Stomach (tissue), 8 donors: ENCODE measurements at regions not wholly inside any gene's neighbourhood (a gene's known extent, or its start where the extent isn't known, plus 50 kb on each side); places are given as distances from the start of the nearest gene placed in this dataset.

Experiments used
- DNase-seq, 2 donors: peaks; one replicate each; pipeline versions ENCODE4 v3.0.0 to v3.0.0-alpha.2; 2013 to 2019
- H3K27ac ChIP-seq, 5 donors: fragments of 200-600 bp in 4 of 5; sonication (generic) in 4 of 5; one replicate each; pipeline ENCODE4 v1.5.1; 2013 to 2019; ENCODE audit warnings: mild to moderate bottlenecking in 1 of 5, moderate library complexity in 1 of 5
- H3K27me3 ChIP-seq, 3 donors: fragments of 200-600 bp; sonication (generic); one replicate each; pipeline ENCODE4 v1.5.1; 2017 to 2019; ENCODE audit warnings: mixed run types in 1 of 3
- H3K36me3 ChIP-seq, 4 donors: fragments of 200-600 bp; sonication (generic); 1 replicate in 3 of 4; 2 replicates in 1 of 4; pipeline ENCODE4 v1.5.1; 2016 to 2019
- H3K4me1 ChIP-seq, 4 donors: fragments of 200-600 bp; sonication (generic); one replicate each; pipeline ENCODE4 v1.5.1; 2016 to 2019
- H3K4me3 ChIP-seq, 4 donors: fragments of 200-600 bp; sonication (generic) in 3 of 4; one replicate each; pipeline ENCODE4 v1.5.1; 2016 to 2019; ENCODE audit warnings: mild to moderate bottlenecking in 1 of 4
- H3K9me3 ChIP-seq, 4 donors: fragments of 200-600 bp; sonication (generic); one replicate each; pipeline ENCODE4 v1.5.1; 2016 to 2019
- EP300 ChIP-seq: sonication (generic); formaldehyde crosslinking; IDR thresholded peaks from one replicate; pipeline ENCODE4 v1.6.1; 2017; ENCODE audit warnings: antibody characterized with exemption
- POLR2A ChIP-seq, 4 donors: fragments of 450-650 bp; IDR thresholded peaks; one replicate each; pipeline ENCODE4 v1.6.1; 2016; ENCODE audit warnings: antibody characterized with exemption in 4 of 4, control low read depth in 2 of 4, mild to moderate bottlenecking in 1 of 4, moderate library complexity in 1 of 4
- POLR2AphosphoS5 ChIP-seq, 3 donors: sonication (generic); formaldehyde crosslinking; IDR thresholded peaks; one replicate each; pipeline ENCODE4 v1.6.1; 2016; ENCODE audit warnings: antibody characterized with exemption in 3 of 3
- whole genome bisulfite sequencing, 5 donors: extraction: QIAGEN DNeasy Blood & Tissue Kit in 3 of 5; methylation state at CpG; one replicate each; pipeline versions ENCODE4 v1.1.5 to v1.1.7; 2013 to 2018; 5-methylcytosine and 5-hydroxymethylcytosine counted together
- intact Hi-C: fragments of 100-400 bp; cut with DNase I; formaldehyde crosslinking; loops from one replicate; pipeline ENCODE4 v1.15.1; 2023; ENCODE audit warnings: low total_unique reads
- TF ChIP-seq, protein P1 (sequence below), 7 experiments: fragments of 450-650 bp in 4 of 7; fragments of 200-600 bp in 3 of 7; sonication (generic) in 3 of 7; IDR thresholded peaks; one replicate each; pipeline ENCODE4 v1.5.1; 2016 to 2019; ENCODE audit warnings: antibody characterized with exemption in 7 of 7, control low read depth in 2 of 7, mild to moderate bottlenecking in 1 of 7
- donor health status: healthy with polysubstance abuse.
- donor health status: Bipolar disorder and iron deficiency.
- donor health status: healthy.

GRCh38 chr11:119910051-119910450, 181.1 kb upstream of the NECTIN1 start:
- 23 to 64% (median 46%) methylated on average over 4 of the region's 4 CpGs for WGBS, 5 donors
- H3K9me3 ChIP-seq: peaks cover 0 to 4% (median 0%) of the 10 kb centered on the region in 4 donors
- H3K36me3 ChIP-seq: peaks cover 0 to 18% (median 3%) of the 10 kb centered on the region in 4 donors
- peaks cover 24 to 53% (median 34%) of the 10 kb centered on the region in 4 donors for H3K4me1 ChIP-seq
- no peak overlapping the region for H3K4me3 ChIP-seq
- DNase-seq: peak; percentile 73 to 74
- H3K27ac ChIP-seq: peak overlapping the region in 4 of 5 donors; percentile 12 to 81 (median 56)
- peak in 2 of 3 donors; percentile 14 to 54 for TF ChIP-seq POLR2AphosphoS5 (IDR thresholded peaks at IDR 0.05)
- no peak for TF ChIP-seq POLR2A (IDR thresholded peaks at IDR 0.05)
- intact Hi-C loops: no loop called here
- H3K27me3 ChIP-seq: peaks cover 0 to 4% (median 0%) of the 10 kb centered on the region in 3 donors

DNA sequence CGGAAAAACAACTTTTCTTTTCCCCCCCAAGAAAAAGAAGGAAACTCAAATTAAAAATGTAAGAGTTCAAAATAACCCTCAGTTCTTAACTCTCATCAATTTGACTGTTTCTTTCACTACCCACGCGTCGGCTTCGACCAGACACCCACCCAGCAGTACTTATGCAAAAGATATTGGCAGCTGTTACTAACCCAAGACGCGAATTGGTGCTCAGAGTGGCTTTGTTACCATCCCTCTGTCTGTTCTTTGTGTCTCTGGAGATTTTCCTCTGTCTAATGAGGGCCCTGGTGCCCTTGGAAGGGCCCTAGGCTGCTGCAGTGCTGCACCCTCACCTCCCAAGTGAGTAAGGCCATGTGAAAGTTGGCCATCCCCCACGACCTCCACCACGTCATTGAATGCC, 180.5 kb upstream of the NECTIN1 start:
- no peak for DNase-seq
- 79 to 85% (median 84%) methylated on average over 9 of the region's 9 CpGs for WGBS, 5 donors
- TF ChIP-seq POLR2A (IDR thresholded peaks at IDR 0.05) (no peak), EP300 (no peak), POLR2AphosphoS5 (IDR thresholded peaks at IDR 0.05) (no peak)
- TF ChIP-seq, protein P1, sequence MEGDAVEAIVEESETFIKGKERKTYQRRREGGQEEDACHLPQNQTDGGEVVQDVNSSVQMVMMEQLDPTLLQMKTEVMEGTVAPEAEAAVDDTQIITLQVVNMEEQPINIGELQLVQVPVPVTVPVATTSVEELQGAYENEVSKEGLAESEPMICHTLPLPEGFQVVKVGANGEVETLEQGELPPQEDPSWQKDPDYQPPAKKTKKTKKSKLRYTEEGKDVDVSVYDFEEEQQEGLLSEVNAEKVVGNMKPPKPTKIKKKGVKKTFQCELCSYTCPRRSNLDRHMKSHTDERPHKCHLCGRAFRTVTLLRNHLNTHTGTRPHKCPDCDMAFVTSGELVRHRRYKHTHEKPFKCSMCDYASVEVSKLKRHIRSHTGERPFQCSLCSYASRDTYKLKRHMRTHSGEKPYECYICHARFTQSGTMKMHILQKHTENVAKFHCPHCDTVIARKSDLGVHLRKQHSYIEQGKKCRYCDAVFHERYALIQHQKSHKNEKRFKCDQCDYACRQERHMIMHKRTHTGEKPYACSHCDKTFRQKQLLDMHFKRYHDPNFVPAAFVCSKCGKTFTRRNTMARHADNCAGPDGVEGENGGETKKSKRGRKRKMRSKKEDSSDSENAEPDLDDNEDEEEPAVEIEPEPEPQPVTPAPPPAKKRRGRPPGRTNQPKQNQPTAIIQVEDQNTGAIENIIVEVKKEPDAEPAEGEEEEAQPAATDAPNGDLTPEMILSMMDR (IDR thresholded peaks at IDR 0.05): no peak
- peaks cover 30 to 57% (median 36%) of the 10 kb centered on the region in 4 donors for H3K4me1 ChIP-seq
- no peaks in the 10 kb centered on the region for H3K9me3 ChIP-seq
- peak overlapping the region in 4 of 5 donors; percentile 7 to 81 (median 59) for H3K27ac ChIP-seq
- peaks cover 0 to 4% (median 0%) of the 10 kb centered on the region in 3 donors for H3K27me3 ChIP-seq
- H3K36me3 ChIP-seq: peaks cover 0 to 13% (median under 1%) of the 10 kb centered on the region in 4 donors
- intact Hi-C loops: no loop called here
- H3K4me3 ChIP-seq: no peak overlapping the region

DNA sequence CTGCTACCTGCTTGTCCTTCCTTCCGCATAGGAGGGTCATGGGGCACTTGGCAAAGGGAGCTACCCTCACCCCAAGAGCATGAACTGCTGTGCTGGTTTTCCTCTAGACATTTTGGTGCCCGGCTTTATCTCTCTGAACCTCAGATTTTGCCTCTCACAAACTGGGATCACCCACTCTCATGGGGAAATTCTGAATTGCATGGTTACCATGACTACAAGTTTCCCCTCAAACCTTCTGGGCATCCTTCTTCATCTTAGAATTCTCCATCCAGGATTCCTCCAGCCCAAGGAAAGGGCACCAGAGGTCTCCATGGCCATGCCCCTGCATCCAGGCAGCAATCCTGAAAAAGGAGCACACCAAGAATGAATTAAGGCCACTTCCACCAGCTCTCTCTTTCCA, 180.1 kb upstream of the NECTIN1 start:
- no peak for TF ChIP-seq POLR2A (IDR thresholded peaks at IDR 0.05)
- TF ChIP-seq, protein P1 (IDR thresholded peaks at IDR 0.05): no peak
- TF ChIP-seq EP300: no peak
- TF ChIP-seq POLR2AphosphoS5 (IDR thresholded peaks at IDR 0.05): no peak
- Histone ChIP-seq H3K9me3 (no peaks in the 10 kb centered on the region), H3K4me3 (no peak overlapping the region), H3K36me3 (peaks cover 0 to 9% (median 0%) of the 10 kb centered on the region in 4 donors), H3K4me1 (peaks cover 34 to 61% (median 40%) of the 10 kb centered on the region in 4 donors), H3K27ac (peak overlapping the region in 4 of 5 donors; percentile 71 to 85 (median 81)), H3K27me3 (peaks cover 0 to 4% (median 0%) of the 10 kb centered on the region in 3 donors)
- intact Hi-C loops: no loop called here
- 29 to 89% (median 41%) methylated on average over 1 to 2 of the region's 2 CpGs for WGBS, 5 donors
- no peak for DNase-seq

DNA sequence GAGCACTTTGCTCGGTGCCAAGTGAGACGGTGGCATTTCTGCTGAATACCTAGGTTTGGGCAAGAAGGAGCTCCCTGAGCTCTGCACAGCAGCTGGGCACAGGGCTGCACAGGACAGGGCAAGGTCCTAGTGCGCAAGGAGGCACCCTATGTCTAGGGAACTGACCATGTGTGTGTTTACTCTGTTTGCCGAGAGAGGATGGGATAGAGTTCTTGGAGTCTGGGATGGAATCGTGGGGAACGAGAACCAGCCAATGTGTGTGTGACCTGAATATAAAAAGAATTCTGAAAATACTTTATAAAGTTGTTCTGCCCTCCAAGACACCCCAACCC, 179.5 kb upstream of the NECTIN1 start:
- intact Hi-C loops: no loop called here
- Histone ChIP-seq H3K4me3 (peak overlapping the region in 1 of 4 donors; percentile 27), H3K27me3 (peaks cover 0 to 4% (median 0%) of the 10 kb centered on the region in 3 donors), H3K27ac (peak overlapping the region; percentile 41 to 88 (median 81)), H3K36me3 (peaks cover 0 to 3% (median 0%) of the 10 kb centered on the region in 4 donors), H3K9me3 (no peaks in the 10 kb centered on the region), H3K4me1 (peaks cover 37 to 63% (median 46%) of the 10 kb centered on the region in 4 donors)
- DNase-seq: no peak
- TF ChIP-seq POLR2AphosphoS5 (IDR thresholded peaks at IDR 0.05): no peak
- TF ChIP-seq, protein P1 (IDR thresholded peaks at IDR 0.05): no peak
- TF ChIP-seq POLR2A (IDR thresholded peaks at IDR 0.05): no peak
- no peak for TF ChIP-seq EP300
- 35 to 60% (median 42%) methylated on average over 6 of the region's 6 CpGs for WGBS, 5 donors

- Histone ChIP-seq H3K36me3 (no peaks in the 10 kb centered on the region), H3K4me1 (peaks cover 37 to 63% (median 51%) of the 10 kb centered on the region in 4 donors), H3K27me3 (peaks cover 0 to 4% (median 0%) of the 10 kb centered on the region in 3 donors), H3K4me3 (peak overlapping the region in 2 of 4 donors; percentile 1 to 27), H3K9me3 (no peaks in the 10 kb centered on the region), H3K27ac (peak overlapping the region; percentile 41 to 88 (median 81))
- 23 to 33% (median 25%) methylated on average over 14 of the region's 14 CpGs for WGBS, 5 donors
- TF ChIP-seq, protein P1 (IDR thresholded peaks at IDR 0.05): peak in 1 of 7 experiments; percentile 5
- no peak for TF ChIP-seq POLR2AphosphoS5 (IDR thresholded peaks at IDR 0.05)
- no peak for TF ChIP-seq EP300
- peak in 1 of 2 donors; percentile 50 for DNase-seq
- intact Hi-C loops: no loop called here
These were observed 179.0 kb upstream of the NECTIN1 start for GRCh38 chr11:119907878-119908572.
